ENCODE measurements at regions not wholly inside any gene's neighbourhood (a gene's known extent, or its start where the extent isn't known, plus 50 kb on each side); places are given as distances from the start of the nearest gene placed in this dataset.
A peak's percentile ranks its signal among the peaks of the same experiment; 100 is the strongest.

GRCh38 chr1:234748713-234749112 is 138.7 kb upstream of the IRF2BP2 start:
- DNase-seq, result no peak

GRCh38 chr1:234748066-234748465 is 138.1 kb upstream of the IRF2BP2 start:
- DNase-seq, result no peak

GRCh38 chr1:234746798-234747196 is 136.8 kb upstream of the IRF2BP2 start:
- no peak for DNase-seq

- DNase-seq, result peak; percentile 13 to 63 (median 47)
These were observed 136.1 kb upstream of the IRF2BP2 start for GRCh38 chr1:234745844-234746797.

- peak in 1 of 3 experiments; percentile 35 for DNase-seq
These were observed 135.3 kb upstream of the IRF2BP2 start for GRCh38 chr1:234745276-234745675.

GRCh38 chr1:234743791-234744611 is 134.0 kb upstream of the IRF2BP2 start:
- DNase-seq, result peak in 2 of 3 experiments; percentile 52 to 76

- no peak for DNase-seq
These were observed 132.6 kb upstream of the IRF2BP2 start for GRCh38 chr1:234742622-234743021.

- DNase-seq, result peak; percentile 76 to 94 (median 87)
These were observed 128.0 kb upstream of the IRF2BP2 start for GRCh38 chr1:234737967-234738314.

GRCh38 chr1:234735916-234736315 is 125.9 kb upstream of the IRF2BP2 start:
- DNase-seq, result no peak

- DNase-seq, result no peak
These were observed 125.5 kb upstream of the IRF2BP2 start for GRCh38 chr1:234735476-234735875.

- DNase-seq, result no peak
These were observed 124.9 kb upstream of the IRF2BP2 start for GRCh38 chr1:234734869-234735268.

GRCh38 chr1:234734412-234734835 is 124.4 kb upstream of the IRF2BP2 start:
- no peak for DNase-seq

GRCh38 chr1:234733427-234733826 is 123.4 kb upstream of the IRF2BP2 start:
- no peak for DNase-seq

GRCh38 chr1:234732671-234733390 is 122.9 kb upstream of the IRF2BP2 start:
- DNase-seq, result no peak

GRCh38 chr1:234732260-234732659 is 122.3 kb upstream of the IRF2BP2 start:
- no peak for DNase-seq

GRCh38 chr1:234731569-234732085 is 121.6 kb upstream of the IRF2BP2 start:
- DNase-seq, result no peak

GRCh38 chr1:234730770-234731568 is 121.0 kb upstream of the IRF2BP2 start:
- no peak for DNase-seq

- no peak for DNase-seq
These were observed 120.4 kb upstream of the IRF2BP2 start for GRCh38 chr1:234730475-234730769.

- no peak for DNase-seq
These were observed 119.8 kb upstream of the IRF2BP2 start for GRCh38 chr1:234729561-234730474.

GRCh38 chr1:234728740-234729139 is 118.8 kb upstream of the IRF2BP2 start:
- no peak for DNase-seq

All from NCI-H1417 (cell line).